GM18507 (cell line): ENCODE measurements at regions not wholly inside any gene's neighbourhood (a gene's known extent, or its start where the extent isn't known, plus 50 kb on each side); places are given as distances from the start of the nearest gene placed in this dataset.

Experiments
- DNase-seq: peaks from one replicate; pipeline ENCODE4 v3.0.0; 2011; ENCODE audit warnings: low read depth; ENCODE audit not compliant: insufficient read length; ENCODE audit errors: extremely low spot score
- FAIRE-seq: peaks from 2 replicates; lab custom pipeline; 2011; peaks lifted over from hg19 to GRCh38; lab: Jason Lieb, UNC

GRCh38 chr15:88323976-88324740 lies 67.6 kb upstream of the NTRK3 start:
- DNase-seq (no peak), FAIRE-seq (no peak)

- no peak for FAIRE-seq
- no peak for DNase-seq
These were observed 66.9 kb upstream of the NTRK3 start for GRCh38 chr15:88323468-88323867.

- FAIRE-seq: no peak
- no peak for DNase-seq
These were observed 65.9 kb upstream of the NTRK3 start for GRCh38 chr15:88322461-88322860.

GRCh38 chr15:88321271-88321670 lies 64.7 kb upstream of the NTRK3 start:
- FAIRE-seq: no peak
- DNase-seq: no peak

GRCh38 chr15:88316586-88316985 lies 60.0 kb upstream of the NTRK3 start:
- no peak for DNase-seq
- FAIRE-seq: no peak

- no peak for DNase-seq
- FAIRE-seq: no peak
These were observed 58.8 kb upstream of the NTRK3 start for GRCh38 chr15:88315221-88315878.

- no peak for FAIRE-seq
- no peak for DNase-seq
These were observed 56.5 kb upstream of the NTRK3 start for GRCh38 chr15:88312941-88313579.

GRCh38 chr15:88309363-88309762 lies 52.8 kb upstream of the NTRK3 start:
- FAIRE-seq (no peak), DNase-seq (no peak)

- DNase-seq: no peak
- FAIRE-seq: no peak
These were observed 50.8 kb upstream of the NTRK3 start for GRCh38 chr15:88307344-88307743.
